ENCODE measurements at regions not wholly inside any gene's neighbourhood (a gene's known extent, or its start where the extent isn't known, plus 50 kb on each side); places are given as distances from the start of the nearest gene placed in this dataset.

GRCh38 chr11:109864151-109864661 is 229.0 kb upstream of the ZC3H12C start:
- TF ChIP-seq CTCF (IDR thresholded peaks at IDR 0.05) (no peak), POLR2AphosphoS5 (IDR thresholded peaks at IDR 0.05) (no peak)
